ENCODE measurements at regions not wholly inside any gene's neighbourhood (a gene's known extent, or its start where the extent isn't known, plus 50 kb on each side); places are given as distances from the start of the nearest gene placed in this dataset.

GRCh38 chr15:97875025-97875512, 85.4 kb upstream of the ARRDC4 start:
- TF ChIP-seq REST (IDR thresholded peaks at IDR 0.05; ENCODE audit: insufficient read depth in 1 of 2, low read depth in 2 of 2, low read length in 2 of 2) = no peak
- TF ChIP-seq POLR2AphosphoS5 (IDR thresholded peaks at IDR 0.05; ENCODE audit: low read depth, low read length) = no peak
- no peak for TF ChIP-seq SIN3A (IDR thresholded peaks at IDR 0.05; ENCODE audit: borderline replicate concordance, insufficient read depth, low read length)
- TF ChIP-seq FOXP2 (optimal IDR thresholded peaks at IDR 0.05; ENCODE audit: borderline replicate concordance, extremely low read depth, extremely low read length, insufficient read depth) = no peak

Data from PFSK-1 (cell line).